Gastroesophageal sphincter (tissue), 3 donors: ENCODE measurements at regions not wholly inside any gene's neighbourhood (a gene's known extent, or its start where the extent isn't known, plus 50 kb on each side); places are given as distances from the start of the nearest gene placed in this dataset.

Experiments
- POLR2A ChIP-seq, 2 donors: fragments of 450-650 bp; IDR thresholded peaks; one replicate each; pipeline ENCODE4 v1.6.1; 2017; ENCODE audit warnings: antibody characterized with exemption in 2 of 2, mild to moderate bottlenecking in 2 of 2, moderate library complexity in 1 of 2
- TF ChIP-seq, protein P1 (sequence below), 4 experiments: fragments of 200-600 bp in 2 of 4; fragments of 450-650 bp in 2 of 4; sonication (generic) in 1 of 4; IDR thresholded peaks; one replicate each; pipeline ENCODE4 v1.5.1; 2017 to 2019; ENCODE audit warnings: antibody characterized with exemption in 4 of 4, mild to moderate bottlenecking in 2 of 4, moderate library complexity in 2 of 4

DNA sequence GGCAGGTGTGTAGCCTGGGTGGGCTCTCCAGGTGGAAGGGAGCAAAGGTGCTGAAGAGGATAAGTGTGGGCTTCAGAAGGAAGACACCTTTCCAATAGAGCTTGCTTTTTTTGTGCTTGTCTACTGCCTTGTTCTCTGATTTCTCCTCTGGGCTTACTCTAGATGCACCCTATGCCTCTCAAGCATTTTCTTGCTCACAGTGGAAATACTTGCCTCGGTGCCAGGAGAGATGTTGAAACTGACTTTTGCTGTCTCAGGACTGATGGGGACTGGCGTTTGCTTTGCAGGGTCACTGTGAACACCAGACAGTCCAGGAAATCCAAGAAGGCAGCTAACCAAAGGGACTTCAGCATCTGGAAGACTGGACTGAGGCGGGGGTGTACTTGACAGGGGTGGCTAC, 187.9 kb downstream of the SNX10 start:
- TF ChIP-seq POLR2A (IDR thresholded peaks at IDR 0.05): no peak
- TF ChIP-seq, protein P1, sequence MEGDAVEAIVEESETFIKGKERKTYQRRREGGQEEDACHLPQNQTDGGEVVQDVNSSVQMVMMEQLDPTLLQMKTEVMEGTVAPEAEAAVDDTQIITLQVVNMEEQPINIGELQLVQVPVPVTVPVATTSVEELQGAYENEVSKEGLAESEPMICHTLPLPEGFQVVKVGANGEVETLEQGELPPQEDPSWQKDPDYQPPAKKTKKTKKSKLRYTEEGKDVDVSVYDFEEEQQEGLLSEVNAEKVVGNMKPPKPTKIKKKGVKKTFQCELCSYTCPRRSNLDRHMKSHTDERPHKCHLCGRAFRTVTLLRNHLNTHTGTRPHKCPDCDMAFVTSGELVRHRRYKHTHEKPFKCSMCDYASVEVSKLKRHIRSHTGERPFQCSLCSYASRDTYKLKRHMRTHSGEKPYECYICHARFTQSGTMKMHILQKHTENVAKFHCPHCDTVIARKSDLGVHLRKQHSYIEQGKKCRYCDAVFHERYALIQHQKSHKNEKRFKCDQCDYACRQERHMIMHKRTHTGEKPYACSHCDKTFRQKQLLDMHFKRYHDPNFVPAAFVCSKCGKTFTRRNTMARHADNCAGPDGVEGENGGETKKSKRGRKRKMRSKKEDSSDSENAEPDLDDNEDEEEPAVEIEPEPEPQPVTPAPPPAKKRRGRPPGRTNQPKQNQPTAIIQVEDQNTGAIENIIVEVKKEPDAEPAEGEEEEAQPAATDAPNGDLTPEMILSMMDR (IDR thresholded peaks at IDR 0.05): no peak
